OCI-LY3 (cell line): ENCODE measurements at regions not wholly inside any gene's neighbourhood (a gene's known extent, or its start where the extent isn't known, plus 50 kb on each side); places are given as distances from the start of the nearest gene placed in this dataset.

Experiments
- H2AFZ ChIP-seq: fragments of 200-600, 300-600 bp; shearing (Covaris generic); 2 replicates; pipeline ENCODE4 v1.6.0; 2014; ENCODE audit warnings: antibody characterized with exemption, low read depth, low read length
- H3K27ac ChIP-seq: fragments of 200-600, 300-600 bp; sonication (generic); 2 replicates; pipeline ENCODE4 v1.5.1; 2014; ENCODE audit warnings: mild to moderate bottlenecking, low read length, moderate library complexity, mixed read lengths
- H3K27me3 ChIP-seq: fragments of 200-600, 300-600 bp; sonication (generic); 2 replicates; pipeline ENCODE4 v1.6.1; 2014; ENCODE audit warnings: low read depth, low read length, mixed read lengths
- H3K36me3 ChIP-seq: fragments of 200-600, 300-600 bp; sonication (generic); replicated peaks from 2 replicates; pipeline ENCODE3; 2014; ENCODE audit warnings: low read depth, low read length, mixed read lengths
- H3K4me1 ChIP-seq: fragments of 300-600, 200-600 bp; sonication (generic); 2 replicates; pipeline ENCODE4 v1.6.1; 2014; ENCODE audit warnings: low read length, mixed read lengths
- H3K4me2 ChIP-seq: fragments of 200-600, 300-600 bp; sonication (generic); 2 replicates; pipeline ENCODE4 v1.6.1; 2014; ENCODE audit warnings: low read length, mixed read lengths
- H3K4me3 ChIP-seq: fragments of 300-600, 200-600 bp; sonication (generic); 2 replicates; pipeline ENCODE4 v1.5.1; 2014; ENCODE audit warnings: antibody characterized with exemption, mild to moderate bottlenecking, low read length, moderate library complexity
- H3K79me2 ChIP-seq: fragments of 300-600, 200-600 bp; shearing (Covaris generic); 2 replicates; pipeline ENCODE4 v1.6.1; 2014; ENCODE audit warnings: mild to moderate bottlenecking, low read length, mixed read lengths
- H3K9ac ChIP-seq: fragments of 300-600, 200-600 bp; shearing (Covaris generic); 2 replicates; pipeline ENCODE4 v1.6.0; 2014; ENCODE audit warnings: mild to moderate bottlenecking, low read length, moderate library complexity
- H3K9me3 ChIP-seq: fragments of 200-600, 300-600 bp; shearing (Covaris generic); 2 replicates; pipeline ENCODE4 v1.6.1; 2014; ENCODE audit warnings: low read length, mixed read lengths; ENCODE audit not compliant: insufficient read depth
- H4K20me1 ChIP-seq: fragments of 200-600, 300-600 bp; sonication (generic); 2 replicates; pipeline ENCODE4 v1.6.1; 2016; ENCODE audit warnings: low read length, mixed read lengths; ENCODE audit not compliant: insufficient read depth
- EZH2phosphoT487 ChIP-seq: fragments of 200-600 bp; shearing (Covaris generic); IDR thresholded peaks from 2 replicates; pipeline ENCODE4 v1.6.1; 2018; ENCODE audit warnings: antibody characterized with exemption, mixed run types, low read depth
- TF ChIP-seq, protein P1 (sequence below): fragments of 200-600, 300-600 bp; sonication (generic); IDR thresholded peaks from 2 replicates; pipeline ENCODE4 v1.5.1; 2014; ENCODE audit warnings: antibody characterized with exemption, low read length, low read depth

DNA sequence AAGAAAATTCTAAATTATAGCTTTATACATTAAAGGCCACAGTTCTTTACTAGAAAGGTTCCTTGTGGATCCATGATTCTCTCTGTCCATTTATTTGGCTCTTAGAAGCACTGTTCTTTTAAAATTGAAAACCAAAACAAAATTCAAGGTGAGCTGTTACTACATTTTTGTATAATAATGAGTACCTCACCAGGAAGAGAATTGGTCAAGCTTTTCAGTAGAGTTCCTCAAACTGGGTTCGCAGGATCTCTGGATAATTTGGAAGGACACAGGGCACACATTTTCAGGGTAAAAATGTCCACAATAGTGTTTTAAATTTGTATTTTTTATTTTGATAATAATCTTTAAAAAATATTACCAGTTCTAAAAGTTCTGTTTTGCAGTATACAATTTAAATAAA lies 93.0 kb downstream of the PPP1R3A start:
- TF ChIP-seq, protein P1, sequence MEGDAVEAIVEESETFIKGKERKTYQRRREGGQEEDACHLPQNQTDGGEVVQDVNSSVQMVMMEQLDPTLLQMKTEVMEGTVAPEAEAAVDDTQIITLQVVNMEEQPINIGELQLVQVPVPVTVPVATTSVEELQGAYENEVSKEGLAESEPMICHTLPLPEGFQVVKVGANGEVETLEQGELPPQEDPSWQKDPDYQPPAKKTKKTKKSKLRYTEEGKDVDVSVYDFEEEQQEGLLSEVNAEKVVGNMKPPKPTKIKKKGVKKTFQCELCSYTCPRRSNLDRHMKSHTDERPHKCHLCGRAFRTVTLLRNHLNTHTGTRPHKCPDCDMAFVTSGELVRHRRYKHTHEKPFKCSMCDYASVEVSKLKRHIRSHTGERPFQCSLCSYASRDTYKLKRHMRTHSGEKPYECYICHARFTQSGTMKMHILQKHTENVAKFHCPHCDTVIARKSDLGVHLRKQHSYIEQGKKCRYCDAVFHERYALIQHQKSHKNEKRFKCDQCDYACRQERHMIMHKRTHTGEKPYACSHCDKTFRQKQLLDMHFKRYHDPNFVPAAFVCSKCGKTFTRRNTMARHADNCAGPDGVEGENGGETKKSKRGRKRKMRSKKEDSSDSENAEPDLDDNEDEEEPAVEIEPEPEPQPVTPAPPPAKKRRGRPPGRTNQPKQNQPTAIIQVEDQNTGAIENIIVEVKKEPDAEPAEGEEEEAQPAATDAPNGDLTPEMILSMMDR = no peak
- no peak for TF ChIP-seq EZH2phosphoT487
- Histone ChIP-seq H3K9me3 (no peaks in the 10 kb centered on the region), H3K4me2 (no peak overlapping the region), H4K20me1 (no peaks in the 10 kb centered on the region), H3K27ac (no peak overlapping the region), H3K9ac (no peak overlapping the region), H3K4me1 (no peaks in the 10 kb centered on the region), H3K36me3 (no peaks in the 10 kb centered on the region), H3K79me2 (no peaks in the 10 kb centered on the region), H3K27me3 (no peaks in the 10 kb centered on the region), H2AFZ (no peak overlapping the region), H3K4me3 (no peak overlapping the region)

DNA sequence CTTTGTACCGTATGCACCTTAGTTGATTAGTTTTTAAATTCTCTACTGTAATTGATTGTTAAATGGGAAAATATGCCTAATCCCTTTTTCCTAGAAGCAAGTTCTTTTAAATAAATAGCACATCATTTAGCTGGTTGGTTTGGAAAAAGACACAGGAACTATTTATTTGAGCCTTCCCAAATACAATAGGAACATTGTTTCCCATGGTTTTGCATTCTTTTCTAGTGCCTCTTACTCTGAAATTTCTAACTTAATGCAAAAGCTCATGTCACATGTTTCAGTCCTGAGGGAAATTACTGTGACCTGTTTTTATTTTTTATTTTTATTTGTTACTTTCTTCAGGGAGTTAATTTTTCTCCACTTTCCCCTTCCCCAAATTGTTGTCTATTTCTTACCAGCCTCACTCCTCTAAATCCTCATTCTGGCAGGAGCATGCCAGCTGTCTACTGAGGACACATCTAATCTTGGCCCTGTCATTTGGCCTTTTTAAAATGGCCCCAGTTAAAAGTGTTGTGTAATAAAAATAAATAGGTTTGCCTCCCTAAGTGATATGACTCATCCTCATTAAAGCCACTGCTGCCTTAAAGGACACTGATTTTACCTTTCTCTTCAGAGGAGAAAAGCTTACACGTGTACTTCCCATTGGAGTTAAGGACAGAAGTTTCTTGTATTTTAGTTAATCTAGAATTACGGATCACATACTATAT lies 94.5 kb downstream of the PPP1R3A start:
- Histone ChIP-seq H3K9me3 (no peaks in the 10 kb centered on the region), H3K27me3 (no peaks in the 10 kb centered on the region), H3K79me2 (no peaks in the 10 kb centered on the region), H3K36me3 (no peaks in the 10 kb centered on the region), H2AFZ (no peak overlapping the region), H3K9ac (no peak overlapping the region), H4K20me1 (no peaks in the 10 kb centered on the region), H3K27ac (no peak overlapping the region), H3K4me2 (no peak overlapping the region), H3K4me1 (no peaks in the 10 kb centered on the region), H3K4me3 (no peak overlapping the region)
- TF ChIP-seq, protein P1 = no peak
- TF ChIP-seq EZH2phosphoT487 = no peak

DNA sequence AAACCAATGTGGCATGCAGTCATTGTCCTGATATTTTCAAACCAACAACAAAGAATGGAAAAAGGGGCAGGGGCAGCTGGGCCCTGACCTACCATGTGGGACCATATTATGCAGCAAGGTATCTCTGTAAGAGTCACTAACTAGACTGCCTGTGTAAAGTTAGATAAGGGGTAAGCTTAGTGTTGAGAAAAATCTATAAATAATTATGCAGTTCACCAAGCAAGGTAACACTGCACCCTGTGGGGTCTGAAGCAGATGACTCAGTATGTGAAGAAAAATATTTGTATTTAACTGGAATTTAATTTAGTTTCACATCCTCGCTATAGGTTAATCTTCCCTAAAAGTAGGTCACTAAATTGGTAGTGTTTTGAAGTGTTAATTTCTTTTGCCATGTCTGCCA lies 99.3 kb downstream of the PPP1R3A start:
- Histone ChIP-seq H2AFZ (no peak overlapping the region), H3K27me3 (no peaks in the 10 kb centered on the region), H3K27ac (no peak overlapping the region), H3K9ac (no peak overlapping the region), H3K4me1 (no peaks in the 10 kb centered on the region), H3K4me2 (no peak overlapping the region), H3K36me3 (no peaks in the 10 kb centered on the region), H4K20me1 (no peaks in the 10 kb centered on the region), H3K79me2 (no peaks in the 10 kb centered on the region), H3K9me3 (no peaks in the 10 kb centered on the region), H3K4me3 (no peak overlapping the region)
- TF ChIP-seq, protein P1 = no peak
- no peak for TF ChIP-seq EZH2phosphoT487

DNA sequence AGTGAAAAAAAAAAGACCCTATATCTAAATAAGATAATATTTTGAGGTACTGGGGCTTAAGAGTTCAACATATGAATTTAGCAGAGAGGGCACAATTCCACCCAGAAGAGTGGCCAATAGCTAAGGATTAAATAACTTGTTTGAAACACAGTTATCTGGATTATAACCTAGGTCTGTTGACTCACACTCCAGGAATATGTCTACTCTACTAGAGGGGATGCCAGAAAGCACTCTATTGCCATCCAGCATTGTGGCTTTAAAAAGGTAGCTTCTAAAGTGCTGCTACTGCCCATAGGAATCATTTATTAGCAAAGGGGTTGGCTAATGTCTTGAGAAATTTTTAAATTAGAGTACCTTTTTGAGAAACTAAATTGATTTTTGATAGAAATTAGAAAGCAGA lies 102.2 kb downstream of the PPP1R3A start:
- TF ChIP-seq, protein P1 = no peak
- TF ChIP-seq EZH2phosphoT487 = no peak

More for the DNA sequence above, 102.2 kb downstream of the PPP1R3A start:
- no peak overlapping the region for H3K4me3 ChIP-seq
- H3K9ac ChIP-seq = no peak overlapping the region
- H4K20me1 ChIP-seq = no peaks in the 10 kb centered on the region
- H3K36me3 ChIP-seq = no peaks in the 10 kb centered on the region
- no peak overlapping the region for H2AFZ ChIP-seq
- no peak overlapping the region for H3K4me2 ChIP-seq
- H3K27me3 ChIP-seq = no peaks in the 10 kb centered on the region
- H3K27ac ChIP-seq = no peak overlapping the region
- H3K4me1 ChIP-seq = no peaks in the 10 kb centered on the region
- no peaks in the 10 kb centered on the region for H3K9me3 ChIP-seq
- H3K79me2 ChIP-seq = no peaks in the 10 kb centered on the region
